GM18951 (cell line): ENCODE measurements at regions not wholly inside any gene's neighbourhood (a gene's known extent, or its start where the extent isn't known, plus 50 kb on each side); places are given as distances from the start of the nearest gene placed in this dataset.

Source experiments
- POLR2A ChIP-seq: IDR thresholded peaks from 4 replicates; pipeline ENCODE4 v1.6.1; 2011; ENCODE audit warnings: mild to moderate bottlenecking; ENCODE audit not compliant: insufficient read length, insufficient read depth; ENCODE audit errors: extremely low read depth
- in situ Hi-C: fragments of 300-500 bp; cut with MboI; formaldehyde crosslinking; loops from one replicate; pipeline ENCODE4 v1.12.0; 2022; ENCODE audit warnings: low sequenced_read_pairs, mixed read lengths, inconsistent platforms; ENCODE audit not compliant: unreplicated experiment

- no peak for TF ChIP-seq POLR2A
Observed at GRCh38 chr3:178156301-178156700, 379.9 kb upstream of the KCNMB2 start.

DNA sequence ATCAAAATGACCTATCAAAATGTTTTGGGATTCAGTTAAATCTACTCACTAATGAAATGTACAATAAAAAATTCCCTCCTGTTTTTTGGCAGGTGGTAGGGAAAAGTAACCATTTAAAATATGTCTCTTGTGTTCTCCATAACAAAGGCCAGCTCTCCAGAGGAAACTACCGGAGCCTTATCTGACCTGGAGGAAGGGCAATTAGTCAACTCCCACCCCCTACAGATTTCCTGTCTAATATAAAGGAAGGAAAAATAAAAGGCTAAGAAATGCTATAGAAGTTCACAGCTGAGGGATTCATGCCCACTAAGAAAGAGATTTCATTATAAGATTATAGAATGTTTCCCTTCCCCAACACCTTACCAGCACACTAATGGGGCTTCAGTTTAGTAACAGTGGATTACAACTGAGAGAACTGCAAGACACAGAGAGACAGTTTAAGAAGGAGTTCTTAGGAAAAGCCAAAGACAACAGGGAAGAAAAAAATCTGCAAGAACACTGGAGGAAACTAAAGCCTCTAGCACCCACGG lies 376.5 kb upstream of the KCNMB2 start:
- in situ Hi-C loops: no loop called here
- TF ChIP-seq POLR2A: no peak

More at GRCh38 chr3:178156301-178156700, 379.9 kb upstream of the KCNMB2 start:
- in situ Hi-C loops: no loop called here

GRCh38 chr3:178169421-178169820 lies 366.8 kb upstream of the KCNMB2 start:
- in situ Hi-C loops: no loop called here
- TF ChIP-seq POLR2A: no peak

GRCh38 chr3:178170698-178171535 lies 365.3 kb upstream of the KCNMB2 start:
- no peak for TF ChIP-seq POLR2A
- in situ Hi-C loops: no loop called here

DNA sequence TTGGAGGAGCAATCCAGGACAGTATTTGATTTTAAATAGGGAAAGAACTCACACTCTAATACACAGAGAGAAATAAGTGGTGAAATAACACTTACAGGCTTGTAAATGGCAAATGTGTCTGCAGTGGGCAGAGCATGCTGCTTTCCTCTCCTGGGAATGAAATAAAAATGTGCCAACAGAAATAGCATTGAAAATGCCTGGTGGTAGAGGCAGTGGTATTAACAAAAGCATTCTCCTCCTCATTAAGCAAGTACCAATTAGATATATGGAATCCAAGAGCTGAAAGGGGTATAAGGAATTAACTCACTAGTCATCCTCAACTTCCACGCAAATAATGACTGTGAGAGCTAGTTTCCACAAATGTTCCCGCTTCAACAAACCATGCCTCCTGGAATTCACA lies 364.1 kb upstream of the KCNMB2 start:
- TF ChIP-seq POLR2A: no peak
- in situ Hi-C loops: no loop called here

GRCh38 chr3:178174201-178174915 lies 361.9 kb upstream of the KCNMB2 start:
- TF ChIP-seq POLR2A: no peak
- in situ Hi-C loops: no loop called here

DNA sequence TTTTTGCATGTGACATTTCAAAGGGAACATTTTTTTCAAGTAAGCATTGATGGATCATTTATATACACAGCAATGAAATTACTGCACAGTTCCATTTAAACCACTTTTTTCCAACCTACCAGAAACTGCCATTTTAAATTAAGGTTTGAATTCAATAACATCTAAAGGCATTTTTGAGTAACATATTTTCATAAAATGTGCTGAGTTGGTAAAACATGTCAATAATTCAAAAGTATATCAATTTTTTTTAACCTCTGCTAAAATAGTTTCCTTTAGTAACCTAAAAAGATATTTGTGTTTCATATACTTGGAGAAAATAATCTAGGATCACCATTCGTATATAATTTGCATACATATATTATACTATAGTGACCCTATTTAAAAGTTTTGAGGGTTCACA lies 355.1 kb upstream of the KCNMB2 start:
- TF ChIP-seq POLR2A: no peak
- in situ Hi-C loops: no loop called here

GRCh38 chr3:178181784-178182183 lies 354.5 kb upstream of the KCNMB2 start:
- in situ Hi-C loops: no loop called here
- no peak for TF ChIP-seq POLR2A

- TF ChIP-seq POLR2A: no peak
- in situ Hi-C loops: no loop called here
Observed at GRCh38 chr3:178182337-178182779, 353.9 kb upstream of the KCNMB2 start.

GRCh38 chr3:178184833-178185232 lies 351.4 kb upstream of the KCNMB2 start:
- in situ Hi-C loops: no loop called here
- no peak for TF ChIP-seq POLR2A

- no peak for TF ChIP-seq POLR2A
- in situ Hi-C loops: no loop called here
Observed at GRCh38 chr3:178186666-178187065, 349.6 kb upstream of the KCNMB2 start.

DNA sequence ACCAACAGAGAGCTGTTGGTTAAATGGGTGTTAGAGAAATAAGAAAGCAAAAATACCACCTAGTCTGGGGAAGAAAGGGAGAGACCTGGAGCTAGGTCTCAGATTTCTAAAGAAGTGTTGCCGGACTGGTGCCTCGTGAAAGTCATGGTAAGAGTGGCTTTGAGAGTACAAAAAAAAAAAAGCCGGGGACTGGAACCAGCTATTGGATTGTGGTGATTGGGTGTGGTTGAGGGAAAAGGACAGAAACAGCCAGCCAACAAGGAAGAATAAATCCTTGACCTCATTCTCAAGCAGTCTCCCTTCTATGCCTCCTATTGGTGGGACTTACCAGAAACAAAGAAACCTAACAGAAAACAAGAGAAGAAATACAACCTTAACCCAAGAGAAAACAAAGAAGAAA lies 346.4 kb upstream of the KCNMB2 start:
- no peak for TF ChIP-seq POLR2A
- in situ Hi-C loops: no loop called here

DNA sequence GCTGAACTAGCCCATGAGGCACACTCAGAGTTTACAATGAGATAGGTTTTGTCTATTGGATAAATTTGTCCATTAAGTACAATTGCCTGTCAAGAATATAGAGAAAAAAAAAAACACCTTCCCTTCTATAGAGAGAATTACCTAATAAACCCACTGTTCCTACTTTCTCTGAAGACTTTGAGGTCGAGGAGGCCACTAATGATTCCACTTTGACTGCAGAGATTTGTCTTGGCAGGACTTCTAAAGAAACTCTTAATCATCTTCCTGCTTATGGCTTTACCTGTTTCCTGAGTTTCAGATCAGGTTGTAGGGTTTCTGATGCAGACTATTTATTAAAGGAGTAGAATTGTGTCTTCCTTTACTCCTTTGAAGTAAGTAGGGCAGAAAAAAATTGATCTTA lies 342.4 kb upstream of the KCNMB2 start:
- TF ChIP-seq POLR2A: no peak
- in situ Hi-C loops: no loop called here

DNA sequence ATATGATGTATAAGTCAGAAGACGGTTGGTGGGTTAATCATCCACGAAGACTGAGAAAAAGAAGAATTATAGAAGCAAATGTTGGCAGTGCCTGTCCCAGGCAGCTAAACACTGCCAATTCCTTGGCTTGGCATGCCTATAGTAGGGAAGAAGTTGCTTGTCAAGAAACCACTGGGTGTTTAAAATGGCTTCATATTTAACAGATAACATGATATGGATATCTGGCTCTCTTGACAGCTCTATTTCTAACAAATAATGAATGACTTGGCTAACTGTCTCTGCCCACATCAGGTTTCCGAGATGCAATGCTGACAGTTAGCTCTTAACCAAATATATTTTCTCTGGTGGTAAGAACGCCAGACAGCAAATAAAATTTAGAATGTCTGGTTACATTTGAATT lies 341.7 kb upstream of the KCNMB2 start:
- TF ChIP-seq POLR2A: no peak
- in situ Hi-C loops: no loop called here
